H1 (cell line): ENCODE measurements at regions not wholly inside any gene's neighbourhood (a gene's known extent, or its start where the extent isn't known, plus 50 kb on each side); places are given as distances from the start of the nearest gene placed in this dataset.

ENCODE experiments used
- CBX5 ChIP-seq: fragments of 300-800, 300-1000 bp; sonication (generic); IDR thresholded peaks from 2 replicates; pipeline ENCODE4 v1.7.1; 2016; ENCODE audit warnings: antibody characterized with exemption, low read length, low read depth
- CEBPB ChIP-seq: IDR thresholded peaks from 2 replicates; pipeline ENCODE4 v1.6.1; 2012; ENCODE audit warnings: low read depth, low read length
- CHD2 ChIP-seq: IDR thresholded peaks from 2 replicates; pipeline ENCODE4 v1.6.1; 2012; ENCODE audit warnings: low read length, improper control_type of control experiment
- GABPA ChIP-seq: IDR thresholded peaks from 2 replicates; pipeline ENCODE4 v1.6.1; 2011; ENCODE audit warnings: mild to moderate bottlenecking, low read length, moderate library complexity, borderline replicate concordance; ENCODE audit not compliant: insufficient read depth
- GTF2F1 ChIP-seq: IDR thresholded peaks from 2 replicates; pipeline ENCODE4 v1.6.1; 2012; ENCODE audit warnings: low read depth, low read length, improper control_type of control experiment, borderline replicate concordance
- HDAC6 ChIP-seq: IDR thresholded peaks from one replicate; pipeline ENCODE4 v1.7.1; 2012; ENCODE audit warnings: low read depth, mild to moderate bottlenecking, inconsistent platforms, low read length, moderate library complexity
- KDM1A ChIP-seq: fragments of 200-600, 300-600 bp; sonication (generic); IDR thresholded peaks from 2 replicates; pipeline ENCODE4 v1.7.1; 2016; ENCODE audit warnings: mild to moderate bottlenecking, low read length, borderline replicate concordance
- POLR2A ChIP-seq, 2 experiments: IDR thresholded peaks; 1 replicate in 1 of 2; 2 replicates in 1 of 2; pipeline ENCODE4 v1.6.1; 2011; ENCODE audit warnings: low read depth in 2 of 2, low read length in 2 of 2, mild to moderate bottlenecking in 2 of 2; ENCODE audit errors: control extremely low read depth in 1 of 2
- RAD21 ChIP-seq, 2 experiments: IDR thresholded peaks in 1 of 2; conservative IDR thresholded peaks in 1 of 2; 2 replicates each; pipeline ENCODE4 v1.6.1; 2011; ENCODE audit warnings: low read depth in 2 of 2, low read length in 2 of 2, improper control_type of control experiment in 1 of 2, inconsistent platforms in 1 of 2, mild to moderate bottlenecking in 1 of 2, moderate library complexity in 1 of 2
- RFX5 ChIP-seq: IDR thresholded peaks from 2 replicates; pipeline ENCODE4 v1.6.1; 2011; ENCODE audit warnings: low read depth, low read length, improper control_type of control experiment, borderline replicate concordance
- RXRA ChIP-seq: IDR thresholded peaks from 2 replicates; pipeline ENCODE4 v1.6.1; 2011; ENCODE audit warnings: low read depth, mild to moderate bottlenecking, low read length, moderate library complexity; ENCODE audit not compliant: insufficient read depth
- SIN3A ChIP-seq, 2 experiments: IDR thresholded peaks in 1 of 2; conservative IDR thresholded peaks in 1 of 2; 2 replicates each; pipeline ENCODE4 v1.6.1; 2011 to 2012; ENCODE audit warnings: low read length in 2 of 2, improper control_type of control experiment in 1 of 2, low read depth in 1 of 2, mild to moderate bottlenecking in 1 of 2
- SUZ12 ChIP-seq: fragments of 200-600 bp; sonication (generic); IDR thresholded peaks from 2 replicates; pipeline ENCODE4 v1.6.1; 2012; ENCODE audit warnings: mild to moderate bottlenecking, inconsistent platforms, low read length, moderate library complexity, mixed read lengths
- TCF12 ChIP-seq: IDR thresholded peaks from 2 replicates; pipeline ENCODE4 v1.6.1; 2011; ENCODE audit warnings: low read depth, mild to moderate bottlenecking, low read length
- USF2 ChIP-seq: IDR thresholded peaks from 2 replicates; pipeline ENCODE4 v1.6.1; 2011; ENCODE audit warnings: low read length, improper control_type of control experiment
- YY1 ChIP-seq: IDR thresholded peaks from 2 replicates; pipeline ENCODE4 v1.6.1; 2011; ENCODE audit warnings: low read depth, mild to moderate bottlenecking, low read length
- TF ChIP-seq, protein P1 (sequence below): IDR thresholded peaks from 2 replicates; pipeline ENCODE4 v1.6.1; 2012; ENCODE audit warnings: low read length, inconsistent platforms

- TF ChIP-seq CEBPB, result no peak
- no peak for TF ChIP-seq RXRA
- TF ChIP-seq TCF12, result no peak
- no peak for TF ChIP-seq GTF2F1
- TF ChIP-seq YY1, result no peak
- no peak for TF ChIP-seq CHD2
- TF ChIP-seq SIN3A (conservative IDR thresholded peaks at IDR 0.05 in 1 of 2, IDR thresholded peaks at IDR 0.05 in 1 of 2; ENCODE audit: low read depth in 1 of 2, low read length in 2 of 2), result no peak
- no peak for TF ChIP-seq RFX5
- no peak for TF ChIP-seq GABPA
- no peak for TF ChIP-seq HDAC6
- TF ChIP-seq, protein P1, sequence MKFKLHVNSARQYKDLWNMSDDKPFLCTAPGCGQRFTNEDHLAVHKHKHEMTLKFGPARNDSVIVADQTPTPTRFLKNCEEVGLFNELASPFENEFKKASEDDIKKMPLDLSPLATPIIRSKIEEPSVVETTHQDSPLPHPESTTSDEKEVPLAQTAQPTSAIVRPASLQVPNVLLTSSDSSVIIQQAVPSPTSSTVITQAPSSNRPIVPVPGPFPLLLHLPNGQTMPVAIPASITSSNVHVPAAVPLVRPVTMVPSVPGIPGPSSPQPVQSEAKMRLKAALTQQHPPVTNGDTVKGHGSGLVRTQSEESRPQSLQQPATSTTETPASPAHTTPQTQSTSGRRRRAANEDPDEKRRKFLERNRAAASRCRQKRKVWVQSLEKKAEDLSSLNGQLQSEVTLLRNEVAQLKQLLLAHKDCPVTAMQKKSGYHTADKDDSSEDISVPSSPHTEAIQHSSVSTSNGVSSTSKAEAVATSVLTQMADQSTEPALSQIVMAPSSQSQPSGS, result no peak
- no peak for TF ChIP-seq RAD21 (IDR thresholded peaks at IDR 0.05 in 1 of 2, conservative IDR thresholded peaks at IDR 0.05 in 1 of 2; ENCODE audit: low read depth in 2 of 2, low read length in 2 of 2)
- TF ChIP-seq KDM1A, result no peak
- no peak for TF ChIP-seq CBX5
- TF ChIP-seq SUZ12, result no peak
- no peak for TF ChIP-seq POLR2A (IDR thresholded peaks at IDR 0.05; ENCODE audit: control extremely low read depth in 1 of 2, low read depth in 2 of 2, low read length in 2 of 2)
- no peak for TF ChIP-seq USF2
Measured at GRCh38 chr3:74303711-74304110, 310.7 kb downstream of the CNTN3 start (continued).
